HG02763 (cell line): ENCODE measurements at regions not wholly inside any gene's neighbourhood (a gene's known extent, or its start where the extent isn't known, plus 50 kb on each side); places are given as distances from the start of the nearest gene placed in this dataset.

Experiments
- ATAC-seq: cut with Tn5 transposase; IDR thresholded peaks from one replicate; pipeline ENCODE4 v1.9.1; 2021; ENCODE audit warnings: mild to moderate bottlenecking, moderate library complexity; ENCODE audit not compliant: unreplicated experiment

GRCh38 chr16:65666132-65666941 lies 544.5 kb upstream of the CDH11 start:
- no peak for ATAC-seq

- no peak for ATAC-seq
These were observed 543.7 kb upstream of the CDH11 start for GRCh38 chr16:65665586-65665985.

GRCh38 chr16:65663774-65664173 lies 541.9 kb upstream of the CDH11 start:
- ATAC-seq, result no peak

- ATAC-seq, result no peak
These were observed 540.4 kb upstream of the CDH11 start for GRCh38 chr16:65662256-65662655.

- ATAC-seq, result no peak
These were observed 539.7 kb upstream of the CDH11 start for GRCh38 chr16:65661558-65661957.

- no peak for ATAC-seq
These were observed 538.5 kb upstream of the CDH11 start for GRCh38 chr16:65660390-65660789.

GRCh38 chr16:65659758-65660157 lies 537.9 kb upstream of the CDH11 start:
- ATAC-seq, result no peak

GRCh38 chr16:65658787-65659220 lies 536.9 kb upstream of the CDH11 start:
- ATAC-seq, result no peak

GRCh38 chr16:65658349-65658748 lies 536.5 kb upstream of the CDH11 start:
- no peak for ATAC-seq

GRCh38 chr16:65657556-65657955 lies 535.7 kb upstream of the CDH11 start:
- no peak for ATAC-seq

GRCh38 chr16:65657071-65657494 lies 535.2 kb upstream of the CDH11 start:
- ATAC-seq, result no peak

- ATAC-seq, result no peak
These were observed 533.9 kb upstream of the CDH11 start for GRCh38 chr16:65655802-65656201.

GRCh38 chr16:65648101-65648500 lies 526.2 kb upstream of the CDH11 start:
- ATAC-seq, result no peak

GRCh38 chr16:65644821-65645220 lies 523.0 kb upstream of the CDH11 start:
- ATAC-seq, result no peak

- ATAC-seq, result no peak
These were observed 520.0 kb upstream of the CDH11 start for GRCh38 chr16:65641762-65642289.

- no peak for ATAC-seq
These were observed 519.3 kb upstream of the CDH11 start for GRCh38 chr16:65641049-65641761.

GRCh38 chr16:65634833-65635232 lies 513.0 kb upstream of the CDH11 start:
- no peak for ATAC-seq

GRCh38 chr16:65634291-65634690 lies 512.4 kb upstream of the CDH11 start:
- no peak for ATAC-seq

GRCh38 chr16:65624666-65625065 lies 502.8 kb upstream of the CDH11 start:
- ATAC-seq, result no peak

GRCh38 chr16:65624229-65624628 lies 502.4 kb upstream of the CDH11 start:
- ATAC-seq, result no peak

- no peak for ATAC-seq
These were observed 501.0 kb upstream of the CDH11 start for GRCh38 chr16:65622871-65623270.

GRCh38 chr16:65622151-65622550 lies 500.3 kb upstream of the CDH11 start:
- ATAC-seq, result no peak
